GM21390 (cell line): ENCODE measurements at regions not wholly inside any gene's neighbourhood (a gene's known extent, or its start where the extent isn't known, plus 50 kb on each side); places are given as distances from the start of the nearest gene placed in this dataset.
A peak's percentile ranks its signal among the peaks of the same experiment; 100 is the strongest.
"Not testable (repeated sequence)": the region's sequence is repeated elsewhere in the genome, so short reads cannot be mapped to it uniquely, and the experiment has no call there.

Source experiments
- ATAC-seq: cut with Tn5 transposase; IDR thresholded peaks from one replicate; pipeline ENCODE4 v1.9.1; 2021; ENCODE audit not compliant: unreplicated experiment

- no peak for ATAC-seq
These were observed 89.1 kb upstream of the C1GALT1C1 start for GRCh38 chrX:120718969-120719368.

GRCh38 chrX:120702337-120702736, 72.5 kb upstream of the C1GALT1C1 start:
- not testable (repeated sequence) for ATAC-seq

GRCh38 chrX:120697053-120697452, 67.2 kb upstream of the C1GALT1C1 start:
- peak; percentile 95 for ATAC-seq

- ATAC-seq: no peak
These were observed 62.5 kb upstream of the C1GALT1C1 start for GRCh38 chrX:120692319-120692718.

GRCh38 chrX:120690941-120691340, 61.1 kb upstream of the C1GALT1C1 start:
- ATAC-seq: no peak

- no peak for ATAC-seq
These were observed 60.5 kb upstream of the C1GALT1C1 start for GRCh38 chrX:120690344-120690743.

GRCh38 chrX:120680090-120680489, 50.2 kb upstream of the C1GALT1C1 start:
- ATAC-seq: no peak
